ENCODE measurements at regions not wholly inside any gene's neighbourhood (a gene's known extent, or its start where the extent isn't known, plus 50 kb on each side); places are given as distances from the start of the nearest gene placed in this dataset.

GRCh38 chrX:150308532-150309157 is 54.5 kb upstream of the MAMLD1 start:
- no peak for DNase-seq

- no peak for DNase-seq
Measured at GRCh38 chrX:150310417-150310816, 52.7 kb upstream of the MAMLD1 start.

GRCh38 chrX:150310881-150311280 is 52.2 kb upstream of the MAMLD1 start:
- no peak for DNase-seq

- DNase-seq = no peak
Measured at GRCh38 chrX:150312931-150313330, 50.2 kb upstream of the MAMLD1 start.

Data from MV-4-11 (cell line).